Activated B cell treated with CpG ODN at 0.5 μM for 24 hours (primary cell): ENCODE measurements at regions not wholly inside any gene's neighbourhood (a gene's known extent, or its start where the extent isn't known, plus 50 kb on each side); places are given as distances from the start of the nearest gene placed in this dataset.

Experiments
- ATAC-seq: fragments of 200-7000 bp; cut with Tn5 transposase; one replicate; pipeline ENCODE4 v1.10.0; 2021; ENCODE audit warnings: low read depth, mild to moderate bottlenecking, moderate library complexity
- CTCF ChIA-PET: fragments of 350-600 bp; sonication (Branson Sonifier 250); formaldehyde crosslinking; loops from one replicate; lab custom pipeline; 2021; ENCODE audit warnings: antibody characterized with exemption; lab: Charles Lee
- POLR2A ChIA-PET: fragments of 350-600 bp; sonication (Branson Sonifier 250); formaldehyde crosslinking; loops from one replicate; lab custom pipeline; 2021; ENCODE audit warnings: antibody characterized with exemption; lab: Charles Lee
- DNase-seq: peaks from one replicate; pipeline ENCODE4 v3.0.0; 2022
- H3K27ac Mint-ChIP-seq: one replicate; pipeline ENCODE4 v1.8.0; 2020; ENCODE audit warnings: mixed read lengths
- H3K27me3 Mint-ChIP-seq: one replicate; pipeline ENCODE4 v1.8.0; 2021; ENCODE audit warnings: mixed read lengths
- H3K36me3 Mint-ChIP-seq: one replicate; pipeline ENCODE4 v1.8.0; 2021; ENCODE audit warnings: low read depth, mixed read lengths
- H3K4me1 Mint-ChIP-seq: one replicate; pipeline ENCODE4 v1.8.0; 2021; ENCODE audit warnings: mixed read lengths
- H3K4me3 Mint-ChIP-seq: one replicate; pipeline ENCODE4 v1.8.0; 2020; ENCODE audit warnings: mild to moderate bottlenecking, mixed read lengths
- H3K9me3 Mint-ChIP-seq: one replicate; pipeline ENCODE4 v1.8.0; 2020; ENCODE audit warnings: mixed read lengths
- CTCF ChIP-seq: fragments of 200-600 bp; IDR thresholded peaks from one replicate; pipeline ENCODE4 v1.8.0; 2022; ENCODE audit warnings: antibody characterized with exemption, mild to moderate bottlenecking
- intact Hi-C: fragments of 100-400 bp; cut with micrococcal nuclease; formaldehyde crosslinking; loops from one replicate; pipeline ENCODE4 v1.15.1; 2024

DNA sequence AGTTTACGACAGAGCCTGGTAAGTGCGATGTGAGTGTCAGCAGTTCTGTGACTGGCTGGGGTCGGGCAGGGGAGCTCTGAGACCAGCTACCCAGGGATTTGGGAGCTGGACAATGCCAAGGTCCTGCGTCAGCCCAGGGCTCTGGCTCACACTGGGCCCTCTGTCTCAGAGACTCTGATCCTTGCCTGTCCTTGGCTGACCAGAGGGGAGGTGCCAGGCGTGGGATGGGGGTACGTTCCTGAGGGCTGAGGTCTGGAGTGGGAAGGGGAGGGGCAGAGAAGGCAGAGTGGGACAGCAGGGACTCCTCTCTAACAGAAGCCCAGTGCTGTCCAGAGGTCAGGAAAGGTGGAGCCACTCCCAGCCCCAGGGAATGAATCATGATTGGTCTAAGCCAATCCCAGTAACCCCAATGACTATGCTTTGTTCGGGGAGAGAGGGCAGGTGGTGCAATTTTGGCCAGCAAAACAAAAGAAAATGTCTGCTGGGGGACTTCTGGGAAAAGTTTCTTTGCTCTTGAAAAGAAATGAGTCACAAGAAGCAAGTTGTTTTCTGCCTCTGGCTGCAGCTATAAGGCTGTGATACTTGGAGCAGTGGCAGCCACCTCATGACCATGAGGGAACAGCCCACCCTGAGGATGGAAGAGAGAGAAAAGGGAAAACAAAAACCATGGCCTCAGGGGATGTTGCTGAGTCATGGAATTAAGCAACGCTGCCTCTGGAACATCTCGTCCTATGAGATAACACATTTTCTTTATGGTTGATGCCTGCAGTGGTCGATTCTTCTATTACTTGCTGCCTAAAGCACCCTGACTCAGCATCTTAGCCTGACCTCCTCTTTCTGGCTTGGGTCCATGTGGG is 108.3 kb downstream of the CHST1 start:
- Mint-ChIP-seq H3K4me1 (no peaks in the 10 kb centered on the region), H3K27me3 (peaks cover 3% of the 10 kb centered on the region), H3K9me3 (peaks cover 6% of the 10 kb centered on the region), H3K27ac (no peak overlapping the region), H3K4me3 (no peak overlapping the region), H3K36me3 (no peaks in the 10 kb centered on the region)
- intact Hi-C loops = no loop called here
- CTCF ChIA-PET = no interaction called here
- POLR2A ChIA-PET = no interaction called here
- ATAC-seq (no peak), DNase-seq (no peak)
- no peak for TF ChIP-seq CTCF

DNA sequence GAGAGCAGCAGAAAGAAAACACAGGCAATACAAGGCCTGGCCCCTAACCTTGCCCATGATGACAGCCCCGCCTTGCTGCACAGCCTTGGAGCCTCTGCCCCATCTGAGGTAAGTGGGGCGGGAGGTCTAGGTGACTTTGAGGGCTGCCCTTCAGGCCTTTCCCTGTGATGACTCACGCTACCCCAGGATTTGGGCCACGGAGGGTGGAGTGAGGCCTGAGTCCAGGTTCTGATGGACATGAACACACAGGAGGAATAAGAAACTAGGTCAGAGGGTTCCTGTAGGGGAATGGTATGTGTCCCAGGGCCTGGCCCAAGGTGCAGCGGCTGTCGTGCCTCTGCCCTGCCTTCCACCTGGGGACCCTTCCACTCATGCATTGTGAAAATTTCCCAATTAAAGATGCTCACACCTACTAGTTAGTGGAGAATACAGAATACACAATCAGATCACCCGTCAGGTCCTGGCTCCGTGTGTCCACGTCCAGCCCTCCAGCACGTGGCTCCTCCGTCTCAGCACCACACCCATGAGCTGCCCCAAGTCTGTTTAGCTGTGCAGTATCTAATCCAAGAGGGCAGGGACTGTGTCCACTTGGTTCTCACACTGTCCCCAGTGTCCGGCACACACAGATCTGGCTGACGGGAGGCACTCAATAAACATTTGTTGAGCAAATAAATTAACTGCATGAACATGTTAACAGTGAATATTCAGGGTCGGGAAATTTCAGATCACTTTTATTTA is 111.0 kb downstream of the CHST1 start:
- Mint-ChIP-seq H3K27ac (no peak overlapping the region), H3K36me3 (no peaks in the 10 kb centered on the region), H3K4me1 (no peaks in the 10 kb centered on the region), H3K4me3 (no peak overlapping the region), H3K27me3 (peaks cover 3% of the 10 kb centered on the region), H3K9me3 (peaks cover 6% of the 10 kb centered on the region)
- intact Hi-C loops = no loop called here
- CTCF ChIA-PET = no interaction called here
- ATAC-seq = no peak
- POLR2A ChIA-PET = no interaction called here
- TF ChIP-seq CTCF = no peak
- no peak for DNase-seq

DNA sequence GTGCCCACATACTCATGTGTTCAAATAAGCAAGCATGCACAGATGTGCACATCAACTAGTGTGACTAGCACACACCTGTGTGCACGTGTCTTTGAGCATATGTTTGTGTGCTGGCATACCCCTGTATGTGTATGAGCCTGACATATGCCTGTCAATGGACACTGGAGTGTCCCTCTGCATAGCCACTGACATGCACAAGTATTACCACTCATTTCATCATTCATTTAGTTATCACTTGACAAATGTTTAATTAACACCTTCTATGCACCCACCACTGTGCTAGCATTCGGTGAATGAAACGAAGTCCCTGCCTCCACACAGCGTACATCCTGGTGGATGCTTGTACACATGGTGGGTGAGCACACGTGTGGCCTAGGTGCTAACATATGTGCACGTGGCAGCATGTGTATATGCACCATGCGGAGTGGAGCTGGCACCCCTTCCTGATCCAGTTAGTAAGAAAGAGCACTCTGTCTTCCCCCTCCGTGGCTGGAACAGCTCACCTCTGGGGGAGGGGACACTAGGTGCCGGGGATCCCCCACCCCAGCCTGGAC is 112.0 kb downstream of the CHST1 start:
- Mint-ChIP-seq H3K9me3 (peaks cover 6% of the 10 kb centered on the region), H3K4me3 (no peak overlapping the region), H3K27ac (no peak overlapping the region), H3K4me1 (no peaks in the 10 kb centered on the region), H3K27me3 (peaks cover 3% of the 10 kb centered on the region), H3K36me3 (no peaks in the 10 kb centered on the region)
- no peak for TF ChIP-seq CTCF
- ATAC-seq (no peak), DNase-seq (no peak)
- ChIA-PET POLR2A (no interaction called here), CTCF (no interaction called here)
- intact Hi-C loops = no loop called here

- Mint-ChIP-seq H3K4me1 (no peaks in the 10 kb centered on the region), H3K27ac (no peak overlapping the region), H3K4me3 (no peak overlapping the region), H3K9me3 (no peaks in the 10 kb centered on the region), H3K36me3 (no peaks in the 10 kb centered on the region), H3K27me3 (peaks cover 2% of the 10 kb centered on the region)
- POLR2A ChIA-PET = no interaction called here
- intact Hi-C loops = no loop called here
- TF ChIP-seq CTCF = no peak
- DNase-seq (no peak), ATAC-seq (no peak)
- CTCF ChIA-PET = no interaction called here
Measured at GRCh38 chr11:45551191-45551713, 114.2 kb downstream of the CHST1 start.

DNA sequence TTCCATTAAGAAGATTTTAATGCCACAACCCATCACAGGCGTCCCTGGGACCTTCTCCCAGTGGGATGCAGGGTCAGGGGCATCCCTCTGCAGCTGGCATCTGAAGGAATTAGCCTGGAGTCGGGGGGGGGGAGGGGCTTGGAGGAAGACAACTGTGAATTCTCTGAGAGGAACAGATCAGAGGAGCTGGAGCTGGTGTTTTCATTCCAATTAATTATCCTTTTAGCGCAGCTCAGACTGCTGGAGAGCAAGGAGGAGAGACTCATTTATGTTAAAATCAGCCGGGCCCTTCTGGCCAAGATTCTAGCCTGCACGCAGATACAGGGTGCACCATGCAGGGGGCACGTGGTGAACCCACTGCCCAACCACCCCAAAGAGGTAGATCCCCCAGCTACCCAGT is 116.2 kb downstream of the CHST1 start:
- Mint-ChIP-seq H3K9me3 (no peaks in the 10 kb centered on the region), H3K4me1 (no peaks in the 10 kb centered on the region), H3K27me3 (peaks cover 2% of the 10 kb centered on the region), H3K4me3 (no peak overlapping the region), H3K27ac (no peak overlapping the region), H3K36me3 (no peaks in the 10 kb centered on the region)
- no peak for ATAC-seq
- no peak for TF ChIP-seq CTCF
- ChIA-PET CTCF (no interaction called here), POLR2A (no interaction called here)
- intact Hi-C loops = no loop called here
- DNase-seq = no peak
